ENCODE measurements at regions not wholly inside any gene's neighbourhood (a gene's known extent, or its start where the extent isn't known, plus 50 kb on each side); places are given as distances from the start of the nearest gene placed in this dataset.

GRCh38 chr18:1585881-1586488 lies 681.3 kb downstream of the ADCYAP1 start:
- no peaks in the 10 kb centered on the region for H3K9me3 ChIP-seq (replicated peaks in 1 of 2; ENCODE audit: control insufficient read depth in 2 of 2, insufficient read depth in 1 of 2, low read depth in 1 of 2, low read length in 2 of 2)
- no peak overlapping the region for H3K18ac ChIP-seq (ENCODE audit: low read length)
- no peak overlapping the region for H4K91ac ChIP-seq (ENCODE audit: low read depth, low read length, poor library complexity)
- H3K23ac ChIP-seq (ENCODE audit: low read depth, low read length, poor library complexity), result no peak overlapping the region
- no peak overlapping the region for H2BK120ac ChIP-seq (ENCODE audit: low read depth, low read length)
- H2AFZ ChIP-seq (ENCODE audit: low read length), result no peak overlapping the region
- no CpG with 5 or more reads among the region's 7 CpGs for WGBS, 2 donors (ENCODE audit: extremely low coverage in 2 of 2, insufficient read length in 2 of 2, insufficient replicate concordance in 1 of 2)
- DNase-seq (ENCODE audit: low spot score), result peak; percentile 11
- H3K4me3 ChIP-seq (ENCODE audit: low read length in 2 of 2), result no peak overlapping the region
- H3K27me3 ChIP-seq (ENCODE audit: control insufficient read depth in 3 of 3, insufficient read depth in 3 of 3, low read depth in 1 of 3, low read length in 3 of 3), result no peaks in the 10 kb centered on the region
- H2BK5ac ChIP-seq (ENCODE audit: low read length), result no peak overlapping the region
- H3K4ac ChIP-seq (ENCODE audit: low read length), result no peak overlapping the region
- no peak overlapping the region for H3K9ac ChIP-seq (ENCODE audit: low read depth, low read length, poor library complexity)
- no peak overlapping the region for H2BK15ac ChIP-seq (ENCODE audit: low read length)
- no peak overlapping the region for H3K27ac ChIP-seq (replicated peaks; ENCODE audit: low read length)
- no peaks in the 10 kb centered on the region for H3K79me1 ChIP-seq (ENCODE audit: low read depth, low read length)
- no peak overlapping the region for H3K4me2 ChIP-seq (ENCODE audit: insufficient read depth, low read length, poor library complexity, severe bottlenecking)
- no peaks in the 10 kb centered on the region for H3K4me1 ChIP-seq (ENCODE audit: control insufficient read depth in 2 of 2, insufficient read depth in 1 of 2, low read depth in 1 of 2, low read length in 2 of 2)
- H4K8ac ChIP-seq (ENCODE audit: low read depth, low read length), result no peak overlapping the region
- H2BK12ac ChIP-seq (ENCODE audit: low read length), result no peak overlapping the region
- no peak overlapping the region for H2AK5ac ChIP-seq (ENCODE audit: low read depth, low read length)
- no peaks in the 10 kb centered on the region for H3K36me3 ChIP-seq (replicated peaks in 1 of 2; ENCODE audit: control insufficient read depth in 2 of 2, insufficient read depth in 2 of 2, low read length in 2 of 2)
- H3K14ac ChIP-seq (ENCODE audit: low read length), result no peak overlapping the region

- no peaks in the 10 kb centered on the region for H3K4me1 ChIP-seq (ENCODE audit: control insufficient read depth in 2 of 2, insufficient read depth in 1 of 2, low read depth in 1 of 2, low read length in 2 of 2)
- no peak overlapping the region for H3K23ac ChIP-seq (ENCODE audit: low read depth, low read length, poor library complexity)
- no peak overlapping the region for H3K27ac ChIP-seq (replicated peaks; ENCODE audit: low read length)
- H3K4me2 ChIP-seq (ENCODE audit: insufficient read depth, low read length, poor library complexity, severe bottlenecking), result no peak overlapping the region
- no peak overlapping the region for H3K4ac ChIP-seq (ENCODE audit: low read length)
- no peak overlapping the region for H2AK5ac ChIP-seq (ENCODE audit: low read depth, low read length)
- no peak overlapping the region for H3K18ac ChIP-seq (ENCODE audit: low read length)
- H2AFZ ChIP-seq (ENCODE audit: low read length), result no peak overlapping the region
- no peaks in the 10 kb centered on the region for H3K27me3 ChIP-seq (ENCODE audit: control insufficient read depth in 3 of 3, insufficient read depth in 3 of 3, low read depth in 1 of 3, low read length in 3 of 3)
- H3K79me1 ChIP-seq (ENCODE audit: low read depth, low read length), result no peaks in the 10 kb centered on the region
- DNase-seq (ENCODE audit: low spot score), result no peak
- H3K4me3 ChIP-seq (ENCODE audit: low read length in 2 of 2), result no peak overlapping the region
- H3K14ac ChIP-seq (ENCODE audit: low read length), result no peak overlapping the region
- no peak overlapping the region for H2BK15ac ChIP-seq (ENCODE audit: low read length)
- H4K91ac ChIP-seq (ENCODE audit: low read depth, low read length, poor library complexity), result no peak overlapping the region
- H3K9me3 ChIP-seq (replicated peaks in 1 of 2; ENCODE audit: control insufficient read depth in 2 of 2, insufficient read depth in 1 of 2, low read depth in 1 of 2, low read length in 2 of 2), result no peaks in the 10 kb centered on the region
- H3K36me3 ChIP-seq (replicated peaks in 1 of 2; ENCODE audit: control insufficient read depth in 2 of 2, insufficient read depth in 2 of 2, low read length in 2 of 2), result no peaks in the 10 kb centered on the region
- H2BK120ac ChIP-seq (ENCODE audit: low read depth, low read length), result no peak overlapping the region
- H2BK12ac ChIP-seq (ENCODE audit: low read length), result no peak overlapping the region
- no peak overlapping the region for H2BK5ac ChIP-seq (ENCODE audit: low read length)
- no peak overlapping the region for H3K9ac ChIP-seq (ENCODE audit: low read depth, low read length, poor library complexity)
- H4K8ac ChIP-seq (ENCODE audit: low read depth, low read length), result no peak overlapping the region
- no CpG with 5 or more reads among the region's 3 CpGs for WGBS, 2 donors (ENCODE audit: extremely low coverage in 2 of 2, insufficient read length in 2 of 2, insufficient replicate concordance in 1 of 2)
Observed at GRCh38 chr18:1593091-1593490, 688.4 kb downstream of the ADCYAP1 start.

GRCh38 chr18:1595195-1595594 lies 690.5 kb downstream of the ADCYAP1 start:
- H4K91ac ChIP-seq (ENCODE audit: low read depth, low read length, poor library complexity), result no peak overlapping the region
- no peaks in the 10 kb centered on the region for H3K79me1 ChIP-seq (ENCODE audit: low read depth, low read length)
- WGBS, 2 donors (ENCODE audit: extremely low coverage in 2 of 2, insufficient read length in 2 of 2, insufficient replicate concordance in 1 of 2), result no CpG with 5 or more reads among the region's 1 CpG

GRCh38 chr18:1599196-1599595 lies 694.5 kb downstream of the ADCYAP1 start:
- WGBS, 2 donors (ENCODE audit: extremely low coverage in 2 of 2, insufficient read length in 2 of 2, insufficient replicate concordance in 1 of 2), result no CpG with 5 or more reads among the region's 3 CpGs

More at GRCh38 chr18:1595195-1595594, 690.5 kb downstream of the ADCYAP1 start:
- H3K23ac ChIP-seq (ENCODE audit: low read depth, low read length, poor library complexity), result no peak overlapping the region
- no peak overlapping the region for H3K4me2 ChIP-seq (ENCODE audit: insufficient read depth, low read length, poor library complexity, severe bottlenecking)
- no peak overlapping the region for H2BK5ac ChIP-seq (ENCODE audit: low read length)
- no peak overlapping the region for H3K18ac ChIP-seq (ENCODE audit: low read length)
- H3K27ac ChIP-seq (replicated peaks; ENCODE audit: low read length), result no peak overlapping the region
- DNase-seq (ENCODE audit: low spot score), result no peak
- no peaks in the 10 kb centered on the region for H3K9me3 ChIP-seq (replicated peaks in 1 of 2; ENCODE audit: control insufficient read depth in 2 of 2, insufficient read depth in 1 of 2, low read depth in 1 of 2, low read length in 2 of 2)
- no peak overlapping the region for H4K8ac ChIP-seq (ENCODE audit: low read depth, low read length)
- H2BK12ac ChIP-seq (ENCODE audit: low read length), result no peak overlapping the region
- H3K27me3 ChIP-seq (ENCODE audit: control insufficient read depth in 3 of 3, insufficient read depth in 3 of 3, low read depth in 1 of 3, low read length in 3 of 3), result no peaks in the 10 kb centered on the region
- H2BK15ac ChIP-seq (ENCODE audit: low read length), result no peak overlapping the region
- H3K36me3 ChIP-seq (replicated peaks in 1 of 2; ENCODE audit: control insufficient read depth in 2 of 2, insufficient read depth in 2 of 2, low read length in 2 of 2), result no peaks in the 10 kb centered on the region
- no peak overlapping the region for H3K4ac ChIP-seq (ENCODE audit: low read length)
- no peaks in the 10 kb centered on the region for H3K4me1 ChIP-seq (ENCODE audit: control insufficient read depth in 2 of 2, insufficient read depth in 1 of 2, low read depth in 1 of 2, low read length in 2 of 2)
- no peak overlapping the region for H3K14ac ChIP-seq (ENCODE audit: low read length)
- H2BK120ac ChIP-seq (ENCODE audit: low read depth, low read length), result no peak overlapping the region
- no peak overlapping the region for H3K4me3 ChIP-seq (ENCODE audit: low read length in 2 of 2)
- H2AK5ac ChIP-seq (ENCODE audit: low read depth, low read length), result no peak overlapping the region
- H3K9ac ChIP-seq (ENCODE audit: low read depth, low read length, poor library complexity), result no peak overlapping the region
- no peak overlapping the region for H2AFZ ChIP-seq (ENCODE audit: low read length)

More at GRCh38 chr18:1599196-1599595, 694.5 kb downstream of the ADCYAP1 start:
- H3K14ac ChIP-seq (ENCODE audit: low read length), result no peak overlapping the region
- H3K27ac ChIP-seq (replicated peaks; ENCODE audit: low read length), result no peak overlapping the region
- no peak overlapping the region for H3K18ac ChIP-seq (ENCODE audit: low read length)
- H3K4ac ChIP-seq (ENCODE audit: low read length), result no peak overlapping the region
- no peak overlapping the region for H2AK5ac ChIP-seq (ENCODE audit: low read depth, low read length)
- no peak overlapping the region for H2BK5ac ChIP-seq (ENCODE audit: low read length)
- no peak overlapping the region for H4K8ac ChIP-seq (ENCODE audit: low read depth, low read length)
- no peak overlapping the region for H3K4me2 ChIP-seq (ENCODE audit: insufficient read depth, low read length, poor library complexity, severe bottlenecking)
- no peak overlapping the region for H2BK15ac ChIP-seq (ENCODE audit: low read length)
- DNase-seq (ENCODE audit: low spot score), result no peak
- no peak overlapping the region for H2BK120ac ChIP-seq (ENCODE audit: low read depth, low read length)
- no peak overlapping the region for H2BK12ac ChIP-seq (ENCODE audit: low read length)
- no peaks in the 10 kb centered on the region for H3K27me3 ChIP-seq (ENCODE audit: control insufficient read depth in 3 of 3, insufficient read depth in 3 of 3, low read depth in 1 of 3, low read length in 3 of 3)
- no peaks in the 10 kb centered on the region for H3K79me1 ChIP-seq (ENCODE audit: low read depth, low read length)
- H2AFZ ChIP-seq (ENCODE audit: low read length), result no peak overlapping the region
- H3K23ac ChIP-seq (ENCODE audit: low read depth, low read length, poor library complexity), result no peak overlapping the region
- H3K4me3 ChIP-seq (ENCODE audit: low read length in 2 of 2), result no peak overlapping the region
- no peaks in the 10 kb centered on the region for H3K4me1 ChIP-seq (ENCODE audit: control insufficient read depth in 2 of 2, insufficient read depth in 1 of 2, low read depth in 1 of 2, low read length in 2 of 2)
- H3K36me3 ChIP-seq (replicated peaks in 1 of 2; ENCODE audit: control insufficient read depth in 2 of 2, insufficient read depth in 2 of 2, low read length in 2 of 2), result no peaks in the 10 kb centered on the region
- H4K91ac ChIP-seq (ENCODE audit: low read depth, low read length, poor library complexity), result no peak overlapping the region
- no peak overlapping the region for H3K9ac ChIP-seq (ENCODE audit: low read depth, low read length, poor library complexity)
- H3K9me3 ChIP-seq (replicated peaks in 1 of 2; ENCODE audit: control insufficient read depth in 2 of 2, insufficient read depth in 1 of 2, low read depth in 1 of 2, low read length in 2 of 2), result no peaks in the 10 kb centered on the region
